ENCODE measurements at regions not wholly inside any gene's neighbourhood (a gene's known extent, or its start where the extent isn't known, plus 50 kb on each side); places are given as distances from the start of the nearest gene placed in this dataset.

GRCh38 chr2:155080373-155080772 is 381.9 kb downstream of the KCNJ3 start:
- no peak for TF ChIP-seq POLR2AphosphoS5 (IDR thresholded peaks at IDR 0.05)
- TF ChIP-seq CTCF (IDR thresholded peaks at IDR 0.05) = no peak

Data from sigmoid colon (tissue), 4 donors.